ENCODE measurements at regions not wholly inside any gene's neighbourhood (a gene's known extent, or its start where the extent isn't known, plus 50 kb on each side); places are given as distances from the start of the nearest gene placed in this dataset.

DNA sequence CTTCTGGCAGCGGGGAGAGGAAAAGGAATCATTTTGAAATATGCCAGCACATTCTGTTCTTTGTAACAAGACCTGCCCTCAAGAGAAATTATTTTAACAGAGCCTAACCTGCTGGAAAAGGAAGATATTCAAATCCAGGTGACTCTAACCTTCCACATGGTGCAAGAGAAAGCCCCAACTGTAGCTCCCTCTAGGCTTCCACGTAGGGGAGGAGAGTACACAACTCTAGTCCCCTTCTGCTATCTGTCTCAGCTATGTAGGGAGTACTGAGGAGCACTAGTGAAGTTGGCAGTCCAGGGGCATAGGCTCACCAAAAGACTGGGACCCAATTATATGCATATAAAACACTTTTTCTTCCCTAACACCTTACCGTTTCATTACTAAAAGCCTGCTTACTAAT is 82.2 kb upstream of the SIX3 start:
- POLR2A ChIA-PET = no interaction called here
- no peak for DNase-seq (ENCODE audit: extremely low spot score)
- CTCF ChIA-PET = interaction anchor here (1.3 kb wide), 2 partner anchors 12 to 380 kb away, joined by 5 read pairs; no protein-coding TSS in a partner anchor
- no peak for TF ChIP-seq CTCF (IDR thresholded peaks at IDR 0.05; ENCODE audit: control extremely low read depth, extremely low read depth, low read depth, missing control alignments)

- TF ChIP-seq CTCF (IDR thresholded peaks at IDR 0.05; ENCODE audit: control extremely low read depth, extremely low read depth, low read depth, missing control alignments) = no peak
- CTCF ChIA-PET = no interaction called here
- POLR2A ChIA-PET = no interaction called here
- no peak for DNase-seq (ENCODE audit: extremely low spot score)
These were observed 75.3 kb upstream of the SIX3 start for GRCh38 chr2:44866152-44866551.

- no peak for DNase-seq (ENCODE audit: extremely low spot score)
These were observed 71.7 kb upstream of the SIX3 start for GRCh38 chr2:44869761-44870160.

GRCh38 chr2:44877417-44877816 is 64.1 kb upstream of the SIX3 start:
- no peak for TF ChIP-seq CTCF (IDR thresholded peaks at IDR 0.05; ENCODE audit: control extremely low read depth, extremely low read depth, low read depth, missing control alignments)
- CTCF ChIA-PET = interaction anchor here (1.3 to 1.6 kb wide), 2 partner anchors 17 to 22 kb away, joined by 3 read pairs; no protein-coding TSS in a partner anchor
- DNase-seq (ENCODE audit: extremely low spot score) = no peak
- POLR2A ChIA-PET = no interaction called here

More at GRCh38 chr2:44869761-44870160, 71.7 kb upstream of the SIX3 start:
- ChIA-PET CTCF (interaction anchor here (1.0 to 2.0 kb wide), 3 partner anchors 11 to 14 kb away, joined by 3 to 5 read pairs (median 3); no protein-coding TSS in a partner anchor), POLR2A (no interaction called here)
- no peak for TF ChIP-seq CTCF (IDR thresholded peaks at IDR 0.05; ENCODE audit: control extremely low read depth, extremely low read depth, low read depth, missing control alignments)

DNA sequence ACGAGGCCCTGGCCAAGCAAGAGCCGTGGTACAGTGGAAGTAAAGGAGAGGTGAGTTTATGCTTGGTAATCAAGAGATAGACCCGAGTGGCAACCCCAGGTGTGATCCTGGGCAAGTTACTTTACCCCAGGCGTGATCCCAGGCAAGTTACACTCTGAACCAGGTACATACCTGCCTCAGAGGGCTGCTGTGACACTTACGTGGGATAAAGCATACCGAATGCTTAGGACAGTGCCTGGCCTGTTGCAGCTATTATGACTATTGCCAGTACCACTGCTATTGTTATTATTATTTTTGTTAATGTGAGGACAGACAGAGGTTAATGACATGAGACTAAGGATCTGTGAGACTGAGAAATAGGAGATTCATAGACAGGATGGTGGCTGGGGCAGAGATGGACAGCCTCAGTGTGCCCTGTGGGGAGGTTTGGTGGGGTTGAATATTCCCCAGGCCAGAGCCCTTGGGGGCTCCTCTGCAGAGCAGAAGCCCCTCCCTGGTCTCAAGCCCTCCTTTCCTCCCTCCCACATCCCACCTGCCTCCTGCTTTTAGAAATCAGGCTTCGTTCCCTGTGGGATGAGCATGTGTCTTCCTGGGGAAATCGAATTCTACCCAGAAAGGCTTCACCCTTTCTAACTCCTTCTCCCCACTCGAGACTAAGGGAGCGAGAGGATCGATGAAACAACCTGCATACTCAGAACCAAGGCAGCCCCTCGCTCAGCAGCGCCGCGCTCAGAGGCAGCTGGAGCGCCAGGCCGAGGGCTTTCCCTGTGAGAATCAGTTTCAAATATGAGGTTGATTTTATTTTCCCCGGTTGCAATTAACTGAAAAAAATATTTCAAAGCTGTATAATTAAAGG is 62.0 kb upstream of the SIX3 start:
- ChIA-PET CTCF (interaction anchor here (1.3 kb wide), 1 partner anchor 76 kb away, joined by 4 read pairs; no protein-coding TSS in a partner anchor), POLR2A (no interaction called here)
- TF ChIP-seq CTCF (IDR thresholded peaks at IDR 0.05; ENCODE audit: control extremely low read depth, extremely low read depth, low read depth, missing control alignments) = no peak
- DNase-seq (ENCODE audit: extremely low spot score) = no peak

DNA sequence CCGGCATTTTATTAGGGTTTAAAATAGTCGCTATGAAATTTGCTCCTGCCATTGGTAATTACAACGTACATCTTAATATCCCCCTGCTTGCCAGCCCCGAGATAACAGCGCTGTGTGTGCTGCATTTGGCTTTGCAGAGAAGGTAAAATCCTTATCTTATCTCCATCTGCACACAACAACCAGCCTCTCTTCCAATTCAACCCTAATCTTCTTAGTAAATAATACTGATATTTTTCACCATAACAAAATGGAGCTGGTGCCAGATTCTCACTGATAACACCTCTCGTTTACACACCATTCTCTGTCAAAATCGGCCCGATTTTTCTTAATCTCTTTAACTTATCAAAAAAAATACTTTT is 61.4 kb upstream of the SIX3 start:
- POLR2A ChIA-PET = no interaction called here
- CTCF ChIA-PET = no interaction called here
- no peak for DNase-seq (ENCODE audit: extremely low spot score)
- no peak for TF ChIP-seq CTCF (IDR thresholded peaks at IDR 0.05; ENCODE audit: control extremely low read depth, extremely low read depth, low read depth, missing control alignments)

Data from GM10248 (cell line).